DOHH2 (cell line): ENCODE measurements at regions not wholly inside any gene's neighbourhood (a gene's known extent, or its start where the extent isn't known, plus 50 kb on each side); places are given as distances from the start of the nearest gene placed in this dataset.

ENCODE experiments used
- H3F3A ChIP-seq: fragments of 200-600 bp; sonication (generic), shearing (Covaris generic); 2 replicates; pipeline ENCODE4 v1.6.0; 2016; ENCODE audit warnings: antibody characterized with exemption, mild to moderate bottlenecking; ENCODE audit not compliant: control insufficient read depth, insufficient read depth
- H3K27ac ChIP-seq: fragments of 200-600 bp; sonication (generic); 2 replicates; pipeline ENCODE4 v1.5.1; 2014; ENCODE audit warnings: low read depth, mild to moderate bottlenecking, low read length, moderate library complexity
- H3K27me3 ChIP-seq: fragments of 200-600 bp; sonication (generic); 2 replicates; pipeline ENCODE4 v1.6.1; 2014; ENCODE audit warnings: mild to moderate bottlenecking, low read length, mixed read lengths; ENCODE audit not compliant: control insufficient read depth
- H3K36me3 ChIP-seq: fragments of 200-600 bp; sonication (generic); 2 replicates; pipeline ENCODE4 v1.6.1; 2014; ENCODE audit warnings: mild to moderate bottlenecking, low read length, moderate library complexity, mixed read lengths; ENCODE audit not compliant: control insufficient read depth
- H3K4me1 ChIP-seq: fragments of 200-600 bp; sonication (generic); 2 replicates; pipeline ENCODE4 v1.6.1; 2014; ENCODE audit warnings: mild to moderate bottlenecking, low read length, mixed read lengths; ENCODE audit not compliant: control insufficient read depth
- H3K4me2 ChIP-seq: fragments of 200-600 bp; sonication (generic); 2 replicates; pipeline ENCODE4 v1.6.0; 2014; ENCODE audit warnings: mild to moderate bottlenecking, low read length, moderate library complexity
- H3K4me3 ChIP-seq: fragments of 200-600 bp; sonication (generic); 2 replicates; pipeline ENCODE4 v1.5.1; 2014; ENCODE audit warnings: mild to moderate bottlenecking, low read length, mixed read lengths
- H3K79me2 ChIP-seq: fragments of 200-600 bp; sonication (generic); 2 replicates; pipeline ENCODE4 v1.6.1; 2014; ENCODE audit warnings: mild to moderate bottlenecking, low read length, mixed read lengths; ENCODE audit not compliant: control insufficient read depth
- H3K9me2 ChIP-seq: fragments of 200-600 bp; sonication (generic); replicated peaks from 2 replicates; pipeline ENCODE4 v1.6.1; 2014; ENCODE audit warnings: mild to moderate bottlenecking, low read length, mixed read lengths; ENCODE audit not compliant: control insufficient read depth
- H3K9me3 ChIP-seq: fragments of 200-600 bp; sonication (generic); 2 replicates; pipeline ENCODE4 v1.6.1; 2014; ENCODE audit warnings: antibody characterized with exemption, low read length, mixed read lengths; ENCODE audit not compliant: control insufficient read depth, insufficient read depth
- H4K20me1 ChIP-seq: fragments of 200-600 bp; sonication (generic); 2 replicates; pipeline ENCODE4 v1.6.0; 2014; ENCODE audit warnings: low read depth, mild to moderate bottlenecking, antibody characterized with exemption, low read length, moderate library complexity; ENCODE audit not compliant: control insufficient read depth, insufficient read depth
- EZH2phosphoT487 ChIP-seq: fragments of 200-600 bp; sonication (generic); IDR thresholded peaks from 2 replicates; pipeline ENCODE4 v1.6.1; 2017; ENCODE audit warnings: borderline replicate concordance, mild to moderate bottlenecking, antibody characterized with exemption, low read length, moderate library complexity, mixed read lengths
- TF ChIP-seq, protein P1 (sequence below): fragments of 200-600 bp; sonication (generic); IDR thresholded peaks from one replicate; pipeline ENCODE4 v1.5.1; 2014; ENCODE audit warnings: antibody characterized with exemption, mild to moderate bottlenecking, low read depth, low read length; ENCODE audit not compliant: poor library complexity, severe bottlenecking

DNA sequence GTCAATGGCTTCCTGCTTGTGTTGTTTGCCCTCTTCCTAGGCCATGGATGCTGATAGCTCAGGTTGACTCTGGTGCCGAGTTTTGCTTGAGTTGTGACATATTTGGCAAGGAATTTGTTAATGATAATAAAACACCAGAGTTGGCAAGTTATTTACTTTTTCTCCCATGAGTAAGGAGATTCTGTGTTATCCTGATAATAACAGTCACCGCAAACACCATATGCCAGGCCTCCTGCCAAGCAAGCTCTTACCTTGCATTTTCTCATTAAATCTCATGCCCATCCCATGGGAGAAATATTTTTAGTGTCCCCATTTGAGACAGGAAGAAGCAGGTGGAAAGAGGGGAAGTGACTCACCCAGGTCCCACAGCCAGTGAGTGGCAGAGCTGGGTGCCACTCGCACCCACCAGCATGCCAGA, 67.4 kb upstream of the CLCN4 start:
- H3K36me3 ChIP-seq, result peaks cover 33% of the 10 kb centered on the region
- H3K27ac ChIP-seq, result no peak overlapping the region
- TF ChIP-seq EZH2phosphoT487, result no peak
- TF ChIP-seq, protein P1, sequence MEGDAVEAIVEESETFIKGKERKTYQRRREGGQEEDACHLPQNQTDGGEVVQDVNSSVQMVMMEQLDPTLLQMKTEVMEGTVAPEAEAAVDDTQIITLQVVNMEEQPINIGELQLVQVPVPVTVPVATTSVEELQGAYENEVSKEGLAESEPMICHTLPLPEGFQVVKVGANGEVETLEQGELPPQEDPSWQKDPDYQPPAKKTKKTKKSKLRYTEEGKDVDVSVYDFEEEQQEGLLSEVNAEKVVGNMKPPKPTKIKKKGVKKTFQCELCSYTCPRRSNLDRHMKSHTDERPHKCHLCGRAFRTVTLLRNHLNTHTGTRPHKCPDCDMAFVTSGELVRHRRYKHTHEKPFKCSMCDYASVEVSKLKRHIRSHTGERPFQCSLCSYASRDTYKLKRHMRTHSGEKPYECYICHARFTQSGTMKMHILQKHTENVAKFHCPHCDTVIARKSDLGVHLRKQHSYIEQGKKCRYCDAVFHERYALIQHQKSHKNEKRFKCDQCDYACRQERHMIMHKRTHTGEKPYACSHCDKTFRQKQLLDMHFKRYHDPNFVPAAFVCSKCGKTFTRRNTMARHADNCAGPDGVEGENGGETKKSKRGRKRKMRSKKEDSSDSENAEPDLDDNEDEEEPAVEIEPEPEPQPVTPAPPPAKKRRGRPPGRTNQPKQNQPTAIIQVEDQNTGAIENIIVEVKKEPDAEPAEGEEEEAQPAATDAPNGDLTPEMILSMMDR, result no peak
- no peaks in the 10 kb centered on the region for H3K9me3 ChIP-seq
- H3K79me2 ChIP-seq, result no peaks in the 10 kb centered on the region
- H4K20me1 ChIP-seq, result no peaks in the 10 kb centered on the region
- no peak overlapping the region for H3K4me2 ChIP-seq
- peaks cover 46% of the 10 kb centered on the region for H3K4me1 ChIP-seq
- no peaks in the 10 kb centered on the region for H3K27me3 ChIP-seq
- H3K9me2 ChIP-seq, result no peaks in the 10 kb centered on the region
- no peaks in the 10 kb centered on the region for H3F3A ChIP-seq
- no peak overlapping the region for H3K4me3 ChIP-seq

DNA sequence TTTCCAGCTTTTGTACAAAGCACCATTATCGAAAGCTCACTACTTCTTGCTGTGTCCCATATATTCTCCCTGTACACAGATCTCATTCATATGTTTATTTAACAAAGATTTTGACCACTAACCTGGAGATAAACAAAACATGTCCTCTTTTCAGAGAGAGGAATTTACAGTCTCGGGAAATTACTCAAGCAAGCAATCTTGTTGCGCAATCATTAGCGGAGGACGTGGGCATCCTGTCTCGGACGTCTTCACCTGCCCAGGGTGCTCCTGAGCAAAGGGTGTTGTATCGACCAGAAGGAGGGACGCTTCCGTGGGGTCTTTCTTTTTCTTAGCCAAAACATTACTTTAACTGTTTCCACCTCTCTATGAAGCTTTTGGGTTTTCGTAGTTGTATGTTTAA, 66.5 kb upstream of the CLCN4 start:
- no peak overlapping the region for H3K4me2 ChIP-seq
- H3K9me2 ChIP-seq, result no peaks in the 10 kb centered on the region

DNA sequence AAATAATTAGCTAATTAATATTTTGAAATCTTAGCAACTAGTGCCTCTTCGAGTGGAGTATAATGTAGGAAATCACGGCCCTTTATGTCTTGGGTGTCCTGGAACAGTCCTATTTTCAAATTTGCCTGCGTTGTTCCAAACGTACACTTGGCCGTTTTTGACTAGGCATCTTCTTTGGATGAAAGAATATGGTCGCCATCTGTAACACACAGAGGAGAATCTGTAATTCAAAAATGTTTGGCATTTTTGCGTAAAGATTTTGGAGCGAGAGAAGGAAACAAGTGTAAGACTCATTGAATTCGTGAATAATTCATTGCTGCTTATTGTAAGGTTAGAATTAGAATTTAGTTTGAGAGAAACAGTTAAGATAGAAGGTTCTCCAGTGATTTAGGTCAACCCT, 61.5 kb upstream of the CLCN4 start:
- peaks cover 47% of the 10 kb centered on the region for H3K4me1 ChIP-seq
- TF ChIP-seq, protein P1, result no peak
- no peak for TF ChIP-seq EZH2phosphoT487
- H3K79me2 ChIP-seq, result peaks cover 14% of the 10 kb centered on the region
- H3K4me2 ChIP-seq, result no peak overlapping the region
- no peaks in the 10 kb centered on the region for H4K20me1 ChIP-seq
- no peaks in the 10 kb centered on the region for H3K27me3 ChIP-seq
- peaks cover 53% of the 10 kb centered on the region for H3K36me3 ChIP-seq
- H3K27ac ChIP-seq, result 0 out of 2 replicates have a peak overlapping the region, but pooled peaks have one; percentile 18
- no peaks in the 10 kb centered on the region for H3K9me2 ChIP-seq
- no peaks in the 10 kb centered on the region for H3K9me3 ChIP-seq
- H3K4me3 ChIP-seq, result no peak overlapping the region
- peaks cover 15% of the 10 kb centered on the region for H3F3A ChIP-seq

More for the DNA sequence above, 66.5 kb upstream of the CLCN4 start:
- Histone ChIP-seq H3F3A (no peaks in the 10 kb centered on the region), H4K20me1 (no peaks in the 10 kb centered on the region), H3K27me3 (no peaks in the 10 kb centered on the region), H3K27ac (no peak overlapping the region), H3K36me3 (peaks cover 35% of the 10 kb centered on the region), H3K4me3 (no peak overlapping the region), H3K9me3 (no peaks in the 10 kb centered on the region), H3K4me1 (peaks cover 38% of the 10 kb centered on the region), H3K79me2 (no peaks in the 10 kb centered on the region)
- TF ChIP-seq EZH2phosphoT487, result no peak
- TF ChIP-seq, protein P1, result no peak
